HG02970 (cell line): ENCODE measurements at regions not wholly inside any gene's neighbourhood (a gene's known extent, or its start where the extent isn't known, plus 50 kb on each side); places are given as distances from the start of the nearest gene placed in this dataset.
A peak's percentile ranks its signal among the peaks of the same experiment; 100 is the strongest.

Source experiments
- ATAC-seq: cut with Tn5 transposase; IDR thresholded peaks from one replicate; pipeline ENCODE4 v1.9.1; 2021; ENCODE audit warnings: mild to moderate bottlenecking, moderate library complexity, moderate number of reproducible peaks; ENCODE audit not compliant: unreplicated experiment, low FRiP score

GRCh38 chr4:179803857-179804256 lies 2361.6 kb upstream of the AGA start:
- no peak for ATAC-seq

GRCh38 chr4:179804440-179804839 lies 2362.2 kb upstream of the AGA start:
- no peak for ATAC-seq

GRCh38 chr4:179817317-179817716 lies 2375.1 kb upstream of the AGA start:
- no peak for ATAC-seq

GRCh38 chr4:179823342-179823741 lies 2381.1 kb upstream of the AGA start:
- ATAC-seq: no peak

- ATAC-seq: no peak
These were observed 2389.0 kb upstream of the AGA start for GRCh38 chr4:179831274-179831673.

- no peak for ATAC-seq
These were observed 2394.2 kb upstream of the AGA start for GRCh38 chr4:179836179-179837075.

- ATAC-seq: no peak
These were observed 2399.8 kb upstream of the TENM3 start for GRCh38 chr4:179843370-179843769.

- ATAC-seq: no peak
These were observed 2387.7 kb upstream of the TENM3 start for GRCh38 chr4:179855469-179855868.

- ATAC-seq: no peak
These were observed 2385.0 kb upstream of the TENM3 start for GRCh38 chr4:179858221-179858620.

- ATAC-seq: peak; percentile 90
These were observed 2375.8 kb upstream of the TENM3 start for GRCh38 chr4:179867300-179867878.

- no peak for ATAC-seq
These were observed 2371.5 kb upstream of the TENM3 start for GRCh38 chr4:179871726-179872125.

GRCh38 chr4:179872755-179873154 lies 2370.4 kb upstream of the TENM3 start:
- ATAC-seq: no peak

- no peak for ATAC-seq
These were observed 2362.4 kb upstream of the TENM3 start for GRCh38 chr4:179880756-179881155.

GRCh38 chr4:179894066-179894778 lies 2349.0 kb upstream of the TENM3 start:
- no peak for ATAC-seq

GRCh38 chr4:179919587-179919986 lies 2323.6 kb upstream of the TENM3 start:
- no peak for ATAC-seq

GRCh38 chr4:179927473-179927872 lies 2315.7 kb upstream of the TENM3 start:
- ATAC-seq: no peak

GRCh38 chr4:179941911-179942310 lies 2301.3 kb upstream of the TENM3 start:
- no peak for ATAC-seq

GRCh38 chr4:179976777-179977176 lies 2266.4 kb upstream of the TENM3 start:
- ATAC-seq: no peak

- ATAC-seq: no peak
These were observed 2265.8 kb upstream of the TENM3 start for GRCh38 chr4:179977378-179977777.

GRCh38 chr4:179981161-179981560 lies 2262.0 kb upstream of the TENM3 start:
- no peak for ATAC-seq

GRCh38 chr4:179989975-179990374 lies 2253.2 kb upstream of the TENM3 start:
- ATAC-seq: peak; percentile 98
